Stimulated activated naive CD4-positive, alpha-beta T cell (primary cell): ENCODE measurements at regions not wholly inside any gene's neighbourhood (a gene's known extent, or its start where the extent isn't known, plus 50 kb on each side); places are given as distances from the start of the nearest gene placed in this dataset.

Source experiments
- DNase-seq, 6 experiments: peaks; one replicate each; lab custom pipeline; 2025; lab: John Stamatoyannopoulos, UW

DNA sequence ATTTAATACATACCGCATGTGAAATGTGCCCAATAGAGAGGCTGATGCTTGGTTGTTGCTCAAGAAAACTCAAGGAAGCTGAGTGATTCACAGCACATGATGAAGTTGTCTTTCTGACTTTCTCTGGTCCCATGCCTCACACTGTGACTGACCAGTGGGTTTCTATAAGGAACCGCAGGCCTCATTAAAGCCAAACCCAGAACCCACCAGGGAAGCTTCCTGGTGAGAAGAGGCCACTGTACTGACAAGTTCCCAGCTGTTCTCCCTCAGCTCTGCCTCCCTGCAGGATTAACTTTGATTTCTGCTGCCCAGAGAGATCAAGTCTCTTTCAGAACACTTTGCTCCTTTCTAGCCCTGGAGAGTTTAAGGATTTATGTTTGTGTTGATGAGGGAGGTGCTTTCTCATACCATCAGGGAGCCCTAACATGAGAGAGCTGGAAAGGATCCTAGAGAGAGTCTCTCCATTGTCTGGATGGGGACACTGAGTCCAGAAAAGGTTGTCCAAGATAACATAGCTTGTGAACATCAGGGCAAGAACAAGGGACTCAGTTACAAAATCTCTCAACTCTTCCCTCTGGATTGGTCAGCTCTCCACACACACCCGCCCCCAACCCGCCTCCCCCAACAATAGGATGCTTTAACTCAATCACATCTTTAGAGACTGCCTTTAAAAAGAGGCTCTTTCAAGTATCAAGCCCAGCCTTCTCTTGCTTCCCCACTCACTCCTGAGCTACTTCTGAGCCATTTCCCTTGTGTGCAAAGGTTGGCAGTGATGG lies 303.2 kb upstream of the TLE3 start:
- no peak for DNase-seq

DNA sequence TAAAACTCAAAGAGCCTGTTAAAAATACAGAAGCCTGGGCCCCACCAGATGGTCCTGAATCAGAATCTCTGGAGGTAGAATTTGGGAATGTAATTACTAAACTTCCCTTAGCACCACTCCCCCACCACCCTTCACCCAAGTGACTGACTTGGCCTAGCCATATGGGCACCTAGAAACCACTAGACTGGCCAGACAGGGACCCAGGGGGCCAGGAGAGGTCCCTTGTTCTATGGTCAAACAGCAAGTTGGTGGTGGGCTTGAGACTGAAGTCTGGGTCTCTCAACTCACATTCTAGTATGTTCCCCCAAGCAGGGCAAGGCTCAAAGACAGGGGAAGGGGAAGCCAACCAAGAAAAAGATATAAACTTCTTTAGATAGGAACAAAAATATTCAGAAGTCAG lies 301.5 kb upstream of the TLE3 start:
- no peak for DNase-seq

DNA sequence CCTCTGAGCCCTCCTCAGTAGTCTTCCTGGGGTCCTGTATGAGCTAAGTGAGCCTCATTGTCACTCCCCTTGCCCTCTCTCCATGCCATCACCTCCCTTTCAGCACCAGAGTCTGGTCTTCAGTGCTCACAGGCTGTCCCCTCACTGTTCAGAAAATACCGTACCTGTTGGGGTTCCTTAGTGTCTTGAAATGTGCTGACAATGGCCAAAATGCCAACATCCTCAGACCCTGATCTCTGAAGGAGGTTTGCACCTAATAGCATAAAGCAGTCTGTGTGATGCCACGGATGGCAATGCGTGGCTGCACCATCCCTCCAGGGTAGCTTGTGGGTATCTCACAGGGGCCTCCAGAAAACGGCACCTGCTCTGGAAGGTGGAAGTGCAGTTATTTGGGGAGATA lies 301.0 kb upstream of the TLE3 start:
- no peak for DNase-seq

DNA sequence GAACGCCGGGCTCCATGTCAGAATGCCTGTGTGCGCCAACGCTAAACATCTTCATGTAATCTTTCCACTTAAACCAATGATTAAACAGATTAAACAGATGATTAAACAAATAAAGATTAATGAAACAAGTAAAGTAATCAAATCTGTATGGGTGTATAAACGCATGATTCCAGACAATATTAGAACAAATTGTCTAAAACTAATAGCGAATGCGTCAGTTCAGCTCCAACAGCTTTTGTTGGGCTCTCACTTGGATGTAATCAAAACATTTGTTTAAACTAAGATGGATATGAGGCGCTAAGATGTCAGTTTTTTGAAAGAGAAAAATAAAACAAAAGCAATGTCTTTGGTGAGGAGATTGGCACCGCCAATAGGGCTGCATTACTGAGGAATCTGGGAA lies 299.1 kb upstream of the TLE3 start:
- DNase-seq: no peak

DNA sequence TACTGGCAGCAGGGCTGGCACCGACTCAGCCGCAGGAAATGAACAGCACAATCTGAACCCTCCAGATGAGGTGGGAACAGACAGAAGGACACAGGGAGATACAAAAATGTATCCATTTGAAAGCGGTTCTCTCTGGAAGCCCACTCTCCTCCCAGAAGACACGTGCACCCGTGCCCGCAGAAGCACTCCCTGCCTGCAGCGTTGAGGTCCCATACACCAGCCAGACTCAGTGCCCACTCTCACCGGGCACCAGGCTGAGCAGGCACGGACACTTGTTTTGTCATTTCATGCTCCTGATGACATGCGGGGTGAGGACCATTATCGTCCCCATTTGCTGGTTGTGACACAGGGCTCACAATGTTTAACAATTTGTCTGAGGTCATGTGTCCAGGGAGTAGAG lies 297.4 kb upstream of the TLE3 start:
- no peak for DNase-seq

DNA sequence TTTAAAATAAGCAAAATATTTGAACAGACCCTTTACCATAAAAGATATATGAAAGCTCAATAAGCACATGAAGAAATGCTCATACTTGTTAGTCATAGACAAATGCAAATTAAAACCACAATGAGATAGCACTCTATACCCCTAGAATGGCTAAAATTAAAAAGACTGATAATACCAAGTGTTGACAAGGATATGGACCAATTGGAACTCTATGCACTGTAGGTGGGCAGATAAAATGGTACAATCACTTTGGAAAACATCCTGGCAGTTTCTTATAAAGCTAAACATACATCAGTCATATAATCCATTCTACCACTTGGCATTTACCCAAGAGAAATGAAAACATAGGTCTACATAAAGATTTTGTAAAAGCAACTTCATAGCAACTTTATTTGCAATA lies 293.0 kb upstream of the TLE3 start:
- no peak for DNase-seq

DNA sequence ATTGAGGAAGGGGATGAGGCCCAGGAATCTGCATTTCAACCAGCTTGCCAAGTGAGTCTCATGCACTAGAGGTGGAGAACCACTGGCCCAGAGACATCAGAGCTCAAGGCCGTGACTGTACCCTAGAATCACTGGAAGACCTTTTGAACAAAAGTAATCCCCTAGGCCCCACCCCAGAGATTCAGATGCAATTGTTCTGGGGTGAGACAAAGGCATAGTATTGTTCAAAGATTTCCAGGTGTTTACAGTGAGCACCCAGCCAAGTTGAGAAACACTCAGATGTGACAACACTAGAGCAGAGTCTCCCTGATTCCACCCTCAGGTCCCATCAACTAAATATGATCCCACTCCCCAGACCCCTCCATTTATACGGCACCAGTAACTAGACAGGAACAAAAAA lies 290.3 kb upstream of the TLE3 start:
- no peak for DNase-seq

DNA sequence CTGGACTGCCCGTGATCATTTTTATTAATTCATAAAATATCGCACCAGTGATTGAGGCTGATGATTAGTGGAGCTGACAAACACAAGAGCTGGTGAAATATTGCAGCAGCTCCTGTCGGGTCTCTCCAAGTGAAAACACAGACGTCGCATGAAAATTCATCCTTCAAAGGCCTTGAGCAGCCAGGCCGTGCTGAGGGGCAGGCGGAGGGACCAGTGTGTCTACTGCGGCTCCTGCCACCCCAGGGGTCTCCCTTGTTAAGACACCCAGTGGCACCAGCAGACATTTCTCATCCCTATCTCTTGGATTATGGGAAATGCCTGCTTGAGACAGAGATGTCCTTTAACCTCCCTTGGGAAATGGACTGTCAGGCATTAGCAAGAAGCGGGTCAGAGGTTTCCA lies 289.4 kb upstream of the TLE3 start:
- DNase-seq: no peak

DNA sequence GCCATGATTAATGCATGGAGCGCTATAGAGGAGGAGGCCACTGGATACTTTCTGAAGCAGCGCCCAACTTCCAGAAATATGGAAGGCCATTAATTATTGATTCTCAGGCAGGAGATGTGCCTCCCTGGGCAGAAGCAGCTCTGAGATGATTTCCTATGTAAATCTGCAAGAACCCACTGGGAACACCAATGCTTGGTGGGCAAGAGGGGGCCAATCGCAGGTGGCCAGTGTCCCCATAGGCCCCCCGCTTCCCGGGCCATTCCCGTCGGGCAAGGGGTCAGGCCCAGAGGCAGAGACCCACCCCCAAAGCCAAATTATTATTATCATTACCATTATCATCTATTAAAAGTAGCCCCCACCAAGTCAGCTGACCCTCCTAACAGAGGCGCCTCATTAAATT lies 288.0 kb upstream of the TLE3 start:
- no peak for DNase-seq

DNA sequence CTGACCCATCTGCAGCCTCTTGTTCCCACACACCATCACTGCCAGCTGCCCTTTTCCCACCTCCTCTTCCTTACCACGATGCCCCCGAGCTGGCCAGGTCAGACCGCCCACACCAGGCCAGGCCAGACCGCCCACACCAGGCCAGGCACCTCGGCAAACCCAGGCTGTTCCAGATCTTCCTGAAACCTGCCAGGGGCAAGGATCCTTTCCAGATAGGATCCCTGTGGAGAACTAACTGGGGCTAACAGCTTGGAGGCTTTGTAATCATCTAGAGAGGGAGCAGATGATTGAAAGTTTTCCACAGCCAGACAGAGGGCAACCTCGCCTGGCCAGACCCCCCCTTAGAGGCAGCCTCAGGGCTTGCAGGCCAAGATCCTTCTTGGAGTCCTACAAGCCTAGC lies 287.3 kb upstream of the TLE3 start:
- DNase-seq: no peak

DNA sequence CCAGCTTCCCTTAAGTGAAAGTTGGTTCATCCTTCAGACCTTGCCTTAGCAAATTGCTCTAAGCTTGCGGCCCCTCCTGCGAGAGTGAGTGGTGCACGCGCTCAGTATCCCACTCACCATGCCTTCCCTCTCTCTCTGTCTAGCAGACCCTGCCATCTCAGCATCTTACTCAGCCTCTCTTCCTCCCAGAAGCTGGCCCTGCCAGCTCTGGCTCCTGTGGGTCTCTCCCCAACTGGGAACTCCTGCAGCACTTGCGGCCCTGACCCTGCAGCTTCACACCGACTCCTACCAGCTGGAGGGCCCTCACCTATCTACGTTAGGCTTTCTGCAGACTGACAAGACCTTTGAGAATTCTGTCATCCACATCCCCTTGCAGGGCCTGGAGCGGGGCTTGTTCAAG lies 286.1 kb upstream of the TLE3 start:
- no peak for DNase-seq

DNA sequence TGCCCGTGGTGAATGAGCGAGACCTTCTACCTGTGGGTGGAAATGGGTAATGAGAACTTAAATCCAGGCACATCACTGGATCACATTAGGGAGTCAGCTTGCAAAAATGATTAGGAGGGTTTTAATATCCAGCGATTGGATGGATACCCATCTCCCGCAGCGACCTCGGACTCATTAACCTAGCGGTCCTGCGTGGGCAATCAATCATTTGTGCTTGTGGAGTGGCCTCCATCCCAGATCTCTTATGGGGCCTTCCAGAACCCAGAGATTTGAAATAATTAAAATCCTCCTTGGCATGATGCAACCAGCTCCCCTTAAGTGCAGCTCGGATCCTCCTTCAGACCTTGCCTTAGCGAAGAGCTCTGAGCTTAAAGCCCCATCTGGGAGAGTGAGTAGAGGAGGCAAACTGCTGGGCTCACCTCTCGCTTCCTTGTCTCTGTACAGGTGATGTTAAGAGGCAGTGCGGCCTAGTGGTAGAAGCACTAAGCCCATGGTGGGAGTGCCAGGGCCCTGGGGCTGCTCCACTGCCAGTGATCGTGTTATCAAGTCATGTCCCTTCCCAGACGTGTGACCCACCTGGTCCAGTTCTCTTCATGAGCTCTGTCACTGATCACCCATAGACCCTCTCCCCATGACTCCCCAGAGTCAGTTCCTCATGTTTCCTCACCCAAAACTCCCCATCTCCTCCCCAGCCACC lies 285.2 kb upstream of the TLE3 start:
- DNase-seq: no peak

DNA sequence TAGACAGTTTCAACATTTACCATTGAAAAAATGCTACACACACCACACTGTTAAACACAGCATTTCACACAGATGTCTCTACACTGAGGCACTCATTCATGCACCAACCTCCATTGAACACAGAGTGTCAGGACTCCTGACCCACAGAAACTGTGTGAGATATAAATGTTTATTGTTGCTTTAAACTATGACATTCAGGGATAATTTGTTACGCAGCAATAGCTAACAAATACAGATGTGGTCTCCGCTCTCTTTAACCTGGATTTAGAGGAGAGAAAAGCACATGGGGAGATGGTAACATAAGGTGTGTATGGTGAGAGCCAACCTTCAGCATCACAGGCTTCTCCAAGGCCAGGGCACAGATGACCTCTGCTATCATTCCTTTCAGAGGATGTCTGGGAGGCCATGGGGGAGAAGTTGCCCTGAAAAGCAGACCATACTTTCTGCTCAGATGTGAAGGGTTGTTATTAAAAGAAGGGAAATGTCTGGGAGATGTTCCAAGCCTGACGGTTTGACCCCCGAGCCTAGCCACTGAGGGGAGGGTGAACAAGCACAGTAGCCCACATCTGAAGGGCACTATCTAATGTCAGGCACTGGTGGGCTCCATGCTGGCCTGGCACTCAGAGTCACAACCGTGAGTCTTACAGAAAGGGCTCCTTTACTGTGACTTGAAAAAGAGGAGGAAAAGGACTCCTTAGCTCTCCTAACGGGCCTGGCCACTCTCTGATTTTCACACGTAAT lies 284.5 kb upstream of the TLE3 start:
- DNase-seq: no peak

DNA sequence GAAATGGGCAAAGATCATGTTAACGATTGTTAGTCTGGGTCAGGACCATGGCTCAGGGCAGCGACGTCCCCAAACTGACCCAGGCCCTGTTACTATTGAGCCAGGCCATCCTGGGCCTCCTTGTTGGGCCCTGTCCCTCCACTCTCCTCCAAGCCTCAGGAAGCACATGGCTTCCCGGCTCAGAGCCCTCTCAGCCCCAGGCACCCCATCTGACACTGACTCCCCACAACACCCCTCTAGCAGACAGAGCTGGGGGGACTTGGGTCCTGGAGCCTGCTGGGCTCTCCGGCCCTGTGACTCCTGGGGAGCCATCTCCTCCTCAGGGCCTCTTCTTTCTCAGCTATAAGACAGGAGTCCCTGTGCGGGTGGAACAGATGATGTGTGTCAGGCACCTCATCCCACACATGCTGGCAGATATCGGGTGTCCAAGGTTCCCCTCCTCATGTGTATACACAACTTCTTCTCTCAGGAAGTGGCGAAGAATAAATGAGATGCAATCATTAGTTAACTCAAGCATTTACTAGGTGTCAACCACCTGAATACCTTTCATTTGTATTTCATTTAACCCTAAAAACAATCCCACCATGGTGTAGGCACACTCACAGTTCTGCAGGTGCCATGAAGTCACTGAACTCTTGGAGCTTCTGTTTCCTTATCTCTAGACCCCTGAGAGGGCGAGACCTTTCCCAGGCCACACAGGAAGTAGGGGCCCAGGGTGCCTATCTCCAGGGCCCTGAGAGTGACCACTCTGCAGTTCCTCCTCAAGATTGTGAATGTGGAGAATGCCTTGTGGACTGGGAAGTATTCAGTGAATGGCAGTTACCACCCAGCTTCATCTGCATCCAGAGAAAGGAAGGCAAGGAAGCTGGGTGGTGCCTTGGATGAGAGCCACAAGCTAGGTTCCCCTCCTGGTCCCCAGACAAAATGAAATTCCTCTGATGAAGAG lies 282.5 kb upstream of the TLE3 start:
- DNase-seq: no peak

DNA sequence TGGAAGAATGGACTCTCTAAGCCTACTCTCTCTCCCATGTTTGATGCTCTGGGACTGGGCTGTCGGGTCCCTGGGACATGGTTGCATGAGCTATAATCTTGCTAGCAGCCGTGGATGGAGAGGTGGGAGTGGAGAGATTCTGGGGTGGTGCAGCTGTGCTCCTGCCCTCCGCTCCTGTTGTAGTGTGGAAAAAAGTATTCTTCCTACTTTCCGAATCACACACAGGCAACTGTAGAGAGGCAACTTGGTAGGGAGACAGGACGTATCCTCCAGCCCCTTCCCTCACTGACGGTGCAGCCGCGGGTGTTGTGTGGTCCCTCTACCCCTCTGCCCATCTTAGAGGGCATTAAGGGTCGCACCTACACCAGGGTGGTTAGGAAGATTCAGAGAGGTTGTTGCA lies 281.4 kb upstream of the TLE3 start:
- no peak for DNase-seq

DNA sequence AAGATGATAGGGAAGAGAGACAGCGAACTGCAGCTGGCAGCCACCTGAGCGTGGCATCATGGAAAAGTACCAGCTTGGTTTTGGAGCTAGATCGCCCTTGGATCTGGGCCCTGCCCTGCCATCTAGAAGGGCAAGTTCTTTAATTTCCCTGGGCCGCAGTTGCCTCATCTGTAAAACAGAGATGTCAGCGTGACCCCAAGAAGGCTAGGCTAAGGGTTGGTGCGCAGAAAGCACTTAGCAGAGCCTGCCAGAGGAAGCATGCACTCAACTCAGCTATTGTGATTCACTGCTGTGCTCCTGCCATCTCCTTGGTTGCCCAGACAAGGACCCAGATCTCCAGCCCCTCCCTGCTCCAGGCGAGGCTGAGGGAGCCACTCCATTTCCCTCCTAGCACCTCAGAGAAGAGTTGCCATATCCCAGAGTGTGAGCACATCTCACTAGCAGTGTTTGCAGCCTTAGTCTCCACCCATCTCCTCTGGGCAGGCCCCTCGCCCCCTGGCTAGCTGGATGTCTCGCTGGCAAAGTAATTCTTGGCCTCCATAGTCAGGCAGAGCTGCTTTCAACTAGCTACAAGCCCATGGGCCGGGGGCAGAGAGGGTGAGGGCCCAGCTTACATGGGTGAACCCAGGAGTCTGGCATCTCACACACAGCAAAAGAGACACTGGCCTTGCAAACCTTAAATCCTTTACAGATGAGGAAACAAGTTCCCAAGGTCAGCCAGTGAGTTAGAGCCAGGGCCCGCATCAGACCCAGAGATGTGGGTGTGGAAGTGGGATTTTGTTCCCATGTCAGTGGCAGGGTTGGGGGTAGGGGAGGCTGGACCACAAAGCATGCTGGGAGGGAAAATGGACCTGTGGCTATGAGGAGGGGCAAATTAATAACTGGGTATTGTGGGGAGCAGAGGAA lies 280.7 kb upstream of the TLE3 start:
- DNase-seq: no peak

DNA sequence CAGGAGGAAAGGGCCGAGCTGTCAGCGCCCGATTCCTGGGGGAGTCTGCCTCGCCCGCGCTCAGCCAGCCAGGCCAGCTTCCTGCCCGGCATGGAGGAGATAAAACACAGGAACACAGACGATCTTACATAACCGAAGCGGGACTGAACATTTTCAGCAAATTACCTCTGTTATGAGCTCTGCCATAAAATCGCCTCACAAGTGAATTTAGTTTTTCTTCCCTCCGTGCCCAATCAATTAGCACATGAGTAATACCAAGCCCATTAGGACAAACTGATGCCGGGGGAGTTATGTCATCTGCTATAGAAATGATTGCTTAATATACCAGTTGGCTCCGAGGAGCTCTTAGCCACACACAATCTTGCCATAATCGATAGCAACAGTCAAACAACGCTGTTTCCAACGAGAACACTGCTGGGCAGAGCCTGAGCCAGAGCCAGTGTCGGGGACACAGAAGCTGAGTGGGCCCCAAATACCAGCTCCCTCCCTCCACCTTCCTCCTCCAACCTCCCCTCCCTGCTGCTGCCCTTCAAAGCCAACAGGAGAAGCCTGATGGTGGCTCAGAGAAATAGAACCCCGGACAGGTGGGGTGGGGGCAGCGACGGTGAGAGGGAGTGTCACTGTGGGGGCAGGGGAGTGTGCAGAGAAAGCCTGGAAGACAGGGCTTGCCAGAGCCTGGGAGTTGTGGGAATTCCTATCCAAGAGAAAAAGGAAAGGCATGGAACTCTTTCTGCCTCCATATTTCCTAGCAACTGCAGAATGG lies 279.4 kb upstream of the TLE3 start:
- DNase-seq: no peak

DNA sequence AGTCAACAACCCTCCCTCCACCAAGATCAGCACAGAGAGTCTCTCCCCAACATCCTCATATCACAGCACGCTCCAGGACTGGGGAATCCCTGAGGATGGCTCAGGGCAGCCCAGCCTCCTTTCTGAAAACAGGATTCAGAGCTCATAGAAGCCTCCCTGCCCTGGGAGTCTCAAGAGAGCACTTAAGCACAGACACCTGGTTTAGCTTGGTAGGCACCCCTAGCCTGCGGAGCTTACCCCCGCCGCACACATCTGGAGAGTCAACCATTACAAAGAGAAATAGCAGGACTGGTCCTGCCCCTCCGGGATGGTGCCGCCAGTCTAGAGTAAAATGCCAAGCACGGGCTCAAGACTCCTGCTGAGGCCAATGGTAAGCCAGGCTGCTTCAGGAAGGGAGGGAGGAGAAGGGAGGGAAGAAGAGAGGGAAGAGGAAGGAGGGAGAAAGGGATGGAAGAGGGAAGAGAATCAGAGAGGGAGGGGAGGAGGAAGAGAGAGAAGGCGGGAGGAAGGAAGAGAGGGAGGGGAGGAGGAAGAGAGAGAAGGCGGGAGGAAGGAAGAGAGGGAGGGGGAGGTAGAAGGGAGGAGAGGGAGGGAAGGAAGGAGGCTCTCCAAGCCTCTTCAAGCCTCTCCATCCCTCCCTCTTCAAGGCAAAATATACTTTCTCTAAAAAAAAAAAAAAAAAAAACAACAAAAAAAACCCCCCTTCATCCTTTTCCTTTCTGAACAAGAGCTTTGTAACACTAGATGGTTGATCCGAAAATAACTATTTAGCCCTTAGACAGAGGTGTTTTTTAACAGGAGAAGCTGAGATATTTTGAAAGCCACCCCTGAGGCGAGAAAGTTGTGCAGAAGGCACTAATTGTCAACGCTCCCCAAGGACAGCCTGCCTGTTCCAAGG lies 278.6 kb upstream of the TLE3 start:
- no peak for DNase-seq

DNA sequence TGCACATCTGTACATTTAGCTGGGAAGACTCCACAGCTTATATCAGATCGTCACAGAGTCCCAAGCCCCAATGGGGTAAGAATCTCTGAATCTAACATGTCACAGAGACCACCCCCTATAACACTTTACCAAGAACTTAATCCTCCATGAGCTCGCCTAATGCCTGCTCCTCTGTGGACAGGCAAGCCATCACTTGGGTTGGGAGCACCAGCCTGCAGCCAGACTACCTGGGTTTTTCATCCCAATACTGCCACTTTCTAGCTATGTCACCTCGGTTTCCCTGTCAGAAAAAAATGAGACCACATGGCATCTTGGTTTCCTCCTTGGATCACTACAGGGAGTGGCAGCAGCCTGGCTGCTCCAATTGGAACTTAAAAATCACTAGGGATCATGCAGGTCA lies 277.9 kb upstream of the TLE3 start:
- DNase-seq: no peak
